Left ventricle myocardium superior (tissue), 1 donor: ENCODE measurements at regions not wholly inside any gene's neighbourhood (a gene's known extent, or its start where the extent isn't known, plus 50 kb on each side); places are given as distances from the start of the nearest gene placed in this dataset.
"Not testable (repeated sequence)": the region's sequence is repeated elsewhere in the genome, so short reads cannot be mapped to it uniquely, and the experiment has no call there.

Experiments used
- ATAC-seq: fragments of 200-7000 bp; cut with Tn5 transposase; one replicate; pipeline ENCODE4 v1.9.1; 2020; ENCODE audit warnings: mild to moderate bottlenecking, moderate library complexity
- DNase-seq: peaks from one replicate; pipeline ENCODE4 v3.0.0-alpha.2; 2020
- intact Hi-C: fragments of 100-400 bp; cut with micrococcal nuclease; formaldehyde crosslinking; loops from one replicate; pipeline ENCODE4 v1.11.0; 2022
- donor health status: DM: no; HTN: yes; CAD: no; lungs with severe emphysema.

DNA sequence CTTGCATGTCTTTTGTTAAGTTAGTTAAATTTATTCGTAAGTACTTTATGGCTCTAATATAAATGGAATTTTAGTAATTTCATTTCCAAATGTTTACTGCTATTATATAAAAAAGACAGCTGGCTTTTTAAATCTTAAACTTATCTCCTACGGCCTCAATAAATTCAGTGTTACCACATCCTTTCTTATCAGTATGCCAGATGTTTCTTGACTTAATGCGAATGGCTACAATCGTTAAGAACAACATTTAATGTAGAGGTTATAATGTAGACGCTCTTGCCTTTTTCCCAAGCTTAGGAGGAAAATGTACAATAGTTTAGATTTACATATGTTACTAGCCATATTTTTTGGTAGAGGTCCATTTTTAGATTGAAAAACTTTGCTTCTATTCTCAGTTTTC, 659.4 kb downstream of the TENT5A start:
- ATAC-seq: no peak
- intact Hi-C loops: no loop called here

DNA sequence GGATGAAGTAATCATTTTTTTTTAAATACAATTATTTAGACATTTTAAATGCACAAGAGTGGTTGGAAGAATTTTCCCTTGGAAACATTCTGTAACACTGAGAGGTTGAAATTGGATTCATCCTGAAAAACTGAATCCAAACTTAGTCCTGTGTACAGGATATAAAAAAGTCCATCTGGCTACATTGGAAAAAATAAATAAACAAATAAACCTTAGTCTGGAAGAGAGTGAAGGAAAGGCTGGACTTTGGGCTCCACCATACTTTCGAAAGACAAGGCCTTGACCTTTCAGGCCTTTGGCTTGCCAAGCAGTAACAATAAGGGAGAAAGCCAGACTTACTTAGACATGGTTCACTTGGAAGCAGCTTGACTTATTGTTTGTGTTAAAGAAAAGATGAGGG, 664.3 kb downstream of the TENT5A start:
- ATAC-seq (peak; percentile 66), DNase-seq (no peak)
- intact Hi-C loops: no loop called here

More for the DNA sequence above, 659.4 kb downstream of the TENT5A start:
- DNase-seq: no peak

DNA sequence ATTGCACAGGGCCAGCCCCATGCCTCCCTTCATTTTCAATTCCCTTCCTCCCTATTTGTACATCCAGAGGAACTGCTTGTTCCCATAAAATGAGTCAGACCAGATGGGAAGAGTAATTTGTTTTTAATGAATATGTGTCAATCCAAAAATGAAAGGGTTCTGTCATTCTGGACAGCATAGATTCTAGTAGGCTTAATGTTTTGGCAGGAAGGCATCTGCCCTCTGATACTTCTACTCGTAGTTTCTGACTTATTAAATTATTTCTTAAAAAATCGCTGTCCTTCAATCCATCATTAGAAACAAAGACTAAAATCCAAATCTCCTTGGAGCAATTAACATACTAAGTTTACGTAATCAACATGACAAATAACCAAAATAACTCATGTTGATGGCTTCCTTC, 665.5 kb downstream of the TENT5A start:
- DNase-seq: no peak
- peak; percentile 58 for ATAC-seq
- intact Hi-C loops: no loop called here

DNA sequence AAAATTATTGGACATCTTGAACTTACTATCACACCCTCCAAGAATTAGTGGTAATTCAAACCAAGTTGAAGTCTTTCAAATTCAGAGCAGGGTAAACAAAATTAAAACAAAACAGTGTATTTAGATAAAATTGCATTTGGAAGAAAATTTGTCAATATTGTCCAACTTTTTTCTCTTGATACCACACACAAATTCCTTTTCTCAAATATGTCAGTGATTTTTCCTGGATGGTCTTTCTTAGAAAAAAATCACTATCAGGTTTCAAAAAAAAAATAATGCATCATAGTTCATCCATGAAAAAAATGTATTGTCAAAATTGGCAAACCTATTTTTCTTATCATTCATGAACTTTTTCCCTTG, 667.1 kb downstream of the TENT5A start:
- DNase-seq (no peak), ATAC-seq (no peak)
- intact Hi-C loops: no loop called here

DNA sequence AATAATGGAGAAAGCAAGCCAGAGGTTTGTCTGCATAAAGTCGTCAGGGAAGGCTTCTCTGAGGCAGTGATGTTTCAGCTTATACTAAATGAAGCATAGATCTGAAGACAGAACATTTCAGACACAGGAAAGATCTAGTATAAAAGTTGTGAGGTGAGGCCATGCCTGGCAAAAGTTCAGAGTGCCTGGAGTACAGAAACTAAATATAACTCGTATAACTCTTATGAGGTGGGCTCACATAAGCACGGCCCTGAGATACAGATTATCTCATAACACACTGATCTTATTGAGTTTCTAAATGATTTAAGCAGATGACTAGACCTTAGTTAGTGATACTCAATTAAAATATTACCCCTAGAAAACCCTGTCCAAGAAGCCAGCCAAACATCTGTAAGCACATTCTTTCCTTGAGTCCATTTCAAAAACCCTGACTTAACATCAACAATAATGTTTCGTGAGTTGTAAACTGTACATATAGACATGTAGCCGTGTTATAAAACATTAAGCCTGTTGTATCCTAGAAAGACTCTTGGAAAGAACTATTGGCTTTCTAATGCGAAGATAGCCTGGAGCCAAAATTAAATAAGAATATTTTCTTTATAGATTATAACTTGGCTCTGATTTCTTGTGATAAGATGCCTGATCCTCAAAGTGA, 667.6 kb downstream of the TENT5A start:
- ATAC-seq: no peak
- intact Hi-C loops: no loop called here

DNA sequence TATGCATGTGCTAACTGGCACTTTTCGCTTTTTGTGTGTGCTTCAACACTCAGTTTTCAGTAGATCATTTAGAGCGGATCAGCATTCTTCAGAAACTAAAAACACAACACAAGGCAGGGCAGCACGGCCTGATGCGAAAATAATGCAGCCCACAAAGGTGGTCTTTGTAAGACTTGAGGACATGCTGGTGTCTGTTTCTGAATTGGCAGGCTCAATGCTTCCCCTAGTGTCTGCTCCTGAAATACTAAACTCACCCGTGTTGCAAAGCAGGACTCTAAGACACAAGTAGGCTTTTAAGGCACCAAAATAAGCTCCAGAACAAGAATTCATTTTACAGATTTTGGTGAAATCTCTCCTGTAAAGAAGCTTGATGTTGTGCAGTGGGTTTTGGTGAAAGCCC, 676.5 kb downstream of the TENT5A start:
- intact Hi-C loops: loop anchor here (10.0 kb wide), 1 partner anchor 1179 kb away; no protein-coding TSS in a partner anchor
- DNase-seq: no peak
- no peak for ATAC-seq

More for the DNA sequence above, 667.6 kb downstream of the TENT5A start:
- DNase-seq: no peak

DNA sequence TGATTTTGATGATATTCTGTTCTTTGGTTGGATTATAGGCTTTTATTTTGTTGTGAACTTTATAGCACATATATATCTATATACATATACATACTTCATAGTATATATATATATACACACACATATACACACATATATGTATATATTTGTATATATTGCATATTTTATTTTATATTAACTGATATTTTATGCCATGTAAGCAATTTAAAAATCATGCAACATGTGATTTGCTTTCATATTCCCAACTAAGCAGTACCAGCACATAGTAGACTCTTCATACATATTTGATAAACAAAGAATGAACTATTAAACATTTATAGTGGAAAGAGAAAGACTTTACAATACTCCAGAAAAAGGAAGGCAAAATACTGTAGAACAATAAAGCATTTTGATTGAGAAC, 679.2 kb downstream of the TENT5A start:
- intact Hi-C loops: loop anchor here (10.0 kb wide), 1 partner anchor 1181 kb away; no protein-coding TSS in a partner anchor
- ATAC-seq: no peak
- DNase-seq: no peak

DNA sequence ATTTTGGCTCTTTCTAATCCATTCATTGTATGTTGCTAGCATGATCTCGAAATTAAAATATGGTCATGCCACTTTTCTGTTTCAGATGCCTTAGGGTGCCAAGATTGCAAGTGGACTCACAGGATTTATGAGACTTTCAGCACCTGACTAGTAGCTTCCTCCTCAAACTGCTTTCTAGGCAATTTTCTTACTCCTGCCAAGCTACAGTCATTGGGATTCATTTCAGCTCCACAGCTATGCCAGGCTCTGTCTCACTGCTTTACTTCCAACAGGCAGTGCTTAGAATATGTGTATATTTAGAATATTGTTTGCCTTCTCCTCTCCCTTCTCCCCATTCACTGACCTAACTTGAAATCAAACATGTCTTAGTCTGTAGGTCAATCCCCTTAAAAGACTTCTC, 681.4 kb downstream of the TENT5A start:
- intact Hi-C loops: loop anchor here (10.0 kb wide), 1 partner anchor 1184 kb away; no protein-coding TSS in a partner anchor
- ATAC-seq: no peak

DNA sequence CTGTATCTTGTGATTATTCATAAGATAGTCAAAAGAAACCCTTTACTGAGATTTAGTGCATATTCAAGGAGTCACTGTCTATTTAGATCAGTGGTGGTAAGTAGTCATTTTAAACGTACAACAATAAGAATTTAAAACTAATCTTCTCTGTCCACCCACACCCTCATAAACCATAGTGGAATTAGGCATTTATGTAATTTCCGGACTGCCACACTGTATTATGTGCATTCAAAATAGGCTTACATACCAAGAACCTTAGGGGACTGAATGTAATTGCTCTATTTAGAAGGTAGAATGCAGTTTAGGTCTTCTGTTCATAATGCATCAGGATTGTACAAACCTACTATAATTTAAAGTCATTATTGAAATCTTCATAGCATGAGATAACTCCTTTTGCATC, 685.4 kb downstream of the TENT5A start:
- ATAC-seq: no peak
- no peak for DNase-seq
- intact Hi-C loops: no loop called here

More for the DNA sequence above, 681.4 kb downstream of the TENT5A start:
- DNase-seq: no peak

DNA sequence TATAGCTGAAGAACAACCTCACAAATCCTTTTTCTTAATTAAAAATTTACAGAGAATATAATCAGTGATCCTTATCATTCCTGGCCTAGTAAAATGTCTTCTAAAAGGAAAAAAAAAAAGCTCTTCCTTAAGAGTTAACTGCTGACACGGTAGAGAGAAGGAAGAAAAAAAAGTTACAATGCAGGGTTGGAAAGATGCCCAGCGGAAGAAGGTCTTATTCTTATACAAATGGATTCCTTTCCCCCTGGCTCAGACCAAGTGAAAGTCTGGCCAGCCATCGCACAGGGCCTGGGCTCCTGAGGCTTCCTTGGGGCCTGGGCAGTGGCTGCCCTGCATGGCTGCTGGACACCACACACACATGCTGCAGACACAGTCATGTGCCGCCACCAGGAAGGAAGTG, 688.6 kb downstream of the TENT5A start:
- DNase-seq: no peak
- intact Hi-C loops: no loop called here
- ATAC-seq: no peak

DNA sequence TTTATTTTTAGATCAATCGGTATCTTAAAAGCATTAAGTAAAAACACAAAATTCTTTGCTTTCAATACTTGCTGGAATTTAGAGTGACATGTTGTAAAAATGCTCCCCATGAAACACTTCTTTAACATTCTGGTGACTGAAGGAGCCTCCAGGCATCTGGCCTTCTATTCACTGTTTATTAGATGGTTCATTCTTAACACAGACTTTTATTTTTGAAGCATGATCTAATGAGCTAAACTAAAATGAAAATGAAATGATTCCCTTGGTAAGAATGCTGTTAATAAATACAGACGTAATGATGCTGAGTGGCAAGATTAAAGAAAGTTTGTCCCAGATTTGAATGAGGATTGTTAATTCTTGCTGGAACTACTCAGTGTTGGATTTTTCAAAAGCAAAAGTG, 698.4 kb downstream of the TENT5A start:
- no peak for ATAC-seq
- DNase-seq: no peak
- intact Hi-C loops: no loop called here

DNA sequence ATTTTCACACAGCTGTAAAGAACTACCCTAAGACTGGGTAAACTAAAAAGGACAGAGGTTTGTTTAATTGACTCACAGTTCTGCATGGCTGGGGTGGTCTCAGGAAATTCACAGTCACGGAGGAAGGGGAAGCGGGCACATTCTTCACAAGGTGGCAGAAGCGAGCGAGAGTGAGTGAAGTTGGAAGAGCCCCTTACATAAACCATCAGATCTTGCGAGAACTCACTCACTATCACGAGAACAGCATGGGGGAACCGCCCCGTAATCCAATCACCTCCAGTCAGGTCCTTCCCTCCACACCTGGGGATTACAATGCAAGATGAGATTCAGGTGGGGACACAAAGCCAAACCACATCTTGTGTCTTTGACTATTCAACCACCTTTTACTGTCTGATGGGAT, 700.5 kb downstream of the TENT5A start:
- ATAC-seq (no peak), DNase-seq (no peak)
- intact Hi-C loops: no loop called here

DNA sequence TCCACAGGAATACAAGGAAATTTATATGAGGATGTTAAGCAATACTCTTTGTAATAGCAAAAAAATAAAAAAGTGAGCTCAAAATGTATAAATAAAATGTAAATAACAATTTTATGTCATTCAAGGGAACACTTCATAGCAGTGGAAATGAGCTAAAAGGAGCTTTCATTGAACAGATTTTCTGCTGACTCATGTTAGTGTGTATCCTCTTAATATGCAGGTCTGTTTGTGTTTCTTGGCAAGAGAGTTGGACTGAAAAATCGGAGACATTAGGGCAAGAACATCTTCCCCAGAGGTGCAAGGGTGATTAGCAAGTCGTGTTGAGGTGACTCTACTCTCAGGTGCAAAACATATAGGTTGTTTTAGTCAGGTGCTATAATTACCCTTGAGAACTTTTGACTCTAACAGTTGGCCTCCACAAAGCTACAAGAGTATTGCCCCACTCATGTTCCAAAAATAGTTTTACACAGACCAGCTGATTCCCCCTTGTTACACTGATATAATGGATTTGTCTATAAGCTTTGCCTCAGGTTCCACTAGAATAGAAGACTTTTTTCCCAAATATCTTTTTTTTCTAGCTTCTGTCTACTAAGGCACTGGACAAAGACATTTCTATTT, 702.9 kb downstream of the TENT5A start:
- DNase-seq: no peak
- ATAC-seq: peak; percentile 53
- intact Hi-C loops: no loop called here

DNA sequence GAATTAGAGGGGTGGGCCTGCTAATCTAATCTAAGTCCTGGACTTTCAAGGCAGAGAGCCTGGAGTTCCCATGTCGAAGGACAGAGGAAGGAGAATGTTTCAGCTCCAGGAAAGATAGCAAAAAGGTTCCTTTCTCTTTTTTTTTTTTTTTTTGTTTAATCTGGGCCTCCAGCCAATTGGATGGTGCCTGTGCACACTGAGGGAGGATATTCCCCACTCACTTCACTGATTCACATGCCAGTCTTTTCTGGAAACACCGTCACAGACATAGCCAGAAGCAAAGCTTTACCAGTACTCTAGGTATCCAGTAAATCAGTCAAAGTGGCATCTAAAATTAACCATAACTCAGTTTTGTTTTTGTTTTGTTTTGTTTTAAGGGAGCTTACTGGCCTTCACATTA, 721.1 kb downstream of the TENT5A start:
- intact Hi-C loops: no loop called here
- peak; percentile 50 for ATAC-seq
- no peak for DNase-seq

DNA sequence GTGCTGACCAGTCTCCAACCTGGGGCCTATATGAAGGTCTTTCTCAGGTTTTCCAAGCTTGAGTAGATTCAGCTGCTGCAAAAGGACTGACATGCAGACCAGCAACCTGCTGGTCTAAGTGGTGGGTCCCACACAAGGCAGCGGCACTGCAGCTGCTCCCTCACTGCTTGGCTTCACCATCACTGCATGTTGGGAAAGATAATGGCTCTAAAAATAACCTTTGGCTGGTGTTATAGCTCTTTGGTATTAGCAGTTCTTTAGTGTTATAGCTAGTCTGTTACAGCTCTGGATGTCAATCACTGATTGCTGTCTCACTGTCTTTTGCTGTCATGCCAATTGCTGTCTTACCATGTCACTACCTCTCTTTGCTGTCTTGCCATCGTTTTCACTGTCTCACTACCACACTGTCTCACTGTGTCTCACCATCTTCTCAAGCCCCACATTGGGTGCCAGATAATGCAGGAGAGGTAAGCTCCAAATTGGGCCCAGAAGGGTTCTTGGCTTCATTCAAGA, 726.4 kb downstream of the TENT5A start:
- DNase-seq (no peak), ATAC-seq (no peak)
- intact Hi-C loops: no loop called here

DNA sequence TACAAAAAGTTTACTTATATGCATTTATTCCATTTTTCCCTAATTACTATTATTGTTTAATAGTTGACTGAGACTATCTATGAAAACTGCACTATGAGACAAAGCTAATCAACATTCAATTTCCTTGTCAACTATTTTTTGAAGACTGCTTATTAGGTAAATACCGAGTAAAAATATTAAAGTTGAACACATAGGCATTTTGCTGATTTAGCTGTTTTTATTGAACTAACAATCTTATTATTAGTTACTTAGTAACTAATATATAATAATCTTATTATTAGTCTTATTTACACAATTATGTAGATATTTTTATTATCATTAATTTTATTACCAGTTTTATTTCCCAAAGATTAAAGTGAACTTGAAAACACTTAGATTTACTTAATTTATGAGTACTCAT, 728.8 kb downstream of the TENT5A start:
- ATAC-seq (no peak), DNase-seq (no peak)
- intact Hi-C loops: no loop called here

DNA sequence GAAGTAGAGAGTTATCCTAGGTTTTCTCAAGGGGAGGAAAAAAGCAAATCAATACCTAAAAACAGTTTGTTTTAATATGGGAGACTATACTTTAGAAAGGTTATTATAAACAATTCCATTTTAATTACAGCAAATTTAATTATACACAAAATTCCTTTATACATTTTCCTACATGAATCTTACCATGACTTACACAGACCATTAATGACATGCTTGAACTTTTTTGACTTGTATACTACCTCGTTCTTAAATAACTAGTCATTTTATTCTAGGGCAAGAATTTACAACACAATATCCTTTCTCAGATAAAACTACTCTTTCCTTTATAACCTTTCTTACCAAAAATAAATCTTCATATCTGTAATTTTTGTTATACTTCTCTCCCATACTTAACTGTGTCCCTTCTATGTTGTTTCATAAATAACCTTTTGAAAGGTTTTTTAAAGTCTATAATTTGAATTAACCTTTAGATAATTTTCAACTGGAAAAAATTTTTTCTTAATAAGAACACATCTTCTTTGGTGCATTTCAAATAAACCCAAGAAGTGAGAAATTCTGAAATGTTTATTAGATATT, 729.4 kb downstream of the TENT5A start:
- ATAC-seq (no peak), DNase-seq (no peak)
- intact Hi-C loops: no loop called here

DNA sequence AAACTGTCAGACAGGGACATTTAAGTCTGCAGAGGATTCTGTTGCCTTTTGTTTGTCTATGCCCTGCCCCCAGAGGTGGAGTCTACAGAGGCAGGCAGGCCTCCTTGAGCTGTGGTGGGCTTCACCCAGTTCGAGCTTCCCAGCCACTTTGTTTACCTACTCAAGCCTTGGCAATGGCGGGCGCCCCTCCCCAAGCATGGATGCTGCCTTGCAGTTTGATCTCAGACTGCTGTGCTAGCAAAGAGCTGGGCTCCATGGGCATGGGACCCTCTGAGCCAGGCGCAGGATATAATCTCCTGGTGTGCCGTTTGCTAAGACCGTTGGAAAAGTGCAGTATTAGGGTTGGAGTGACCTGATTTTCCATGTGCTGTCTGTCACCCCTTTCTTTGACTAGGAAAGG, 734.9 kb downstream of the TENT5A start:
- DNase-seq, ATAC-seq, intact Hi-C loops: not testable (repeated sequence)

DNA sequence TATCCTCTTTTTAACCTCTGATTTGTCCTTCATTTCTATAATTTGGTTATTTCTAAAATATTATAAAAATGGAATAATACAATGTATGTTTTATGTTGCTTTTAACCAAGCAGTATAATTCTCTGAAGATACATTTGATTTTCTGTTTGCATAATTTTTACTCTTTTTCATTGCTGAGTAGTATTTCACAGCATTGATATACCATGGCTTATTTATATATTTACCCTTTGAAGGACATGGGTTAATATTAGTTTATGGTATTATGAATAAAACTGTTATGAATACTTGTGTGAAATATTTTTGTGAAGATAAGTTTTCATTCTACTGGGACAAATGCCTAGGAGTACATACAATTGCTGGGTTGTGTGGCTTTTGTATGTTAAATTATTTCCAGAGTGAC, 748.6 kb downstream of the TENT5A start:
- no peak for DNase-seq
- intact Hi-C loops: no loop called here
- ATAC-seq: no peak

DNA sequence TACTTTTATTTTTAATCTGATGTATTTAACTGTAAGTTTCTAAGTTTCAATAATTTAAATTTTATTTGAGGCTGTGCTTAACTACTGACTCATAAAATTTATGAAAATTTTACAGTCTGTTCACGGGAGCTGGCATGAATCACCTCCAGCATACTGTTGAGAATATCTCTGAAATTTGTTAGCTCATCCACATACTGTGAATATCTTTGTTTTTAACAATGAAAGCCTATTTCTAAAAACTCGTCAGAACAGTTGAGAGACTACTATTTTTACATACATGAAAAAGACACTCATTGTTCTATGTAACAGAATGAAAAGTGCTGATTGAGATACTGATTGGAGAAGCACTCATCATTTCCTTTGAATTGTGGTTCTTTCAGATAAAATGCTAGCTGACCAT, 749.3 kb downstream of the TENT5A start:
- intact Hi-C loops: no loop called here

DNA sequence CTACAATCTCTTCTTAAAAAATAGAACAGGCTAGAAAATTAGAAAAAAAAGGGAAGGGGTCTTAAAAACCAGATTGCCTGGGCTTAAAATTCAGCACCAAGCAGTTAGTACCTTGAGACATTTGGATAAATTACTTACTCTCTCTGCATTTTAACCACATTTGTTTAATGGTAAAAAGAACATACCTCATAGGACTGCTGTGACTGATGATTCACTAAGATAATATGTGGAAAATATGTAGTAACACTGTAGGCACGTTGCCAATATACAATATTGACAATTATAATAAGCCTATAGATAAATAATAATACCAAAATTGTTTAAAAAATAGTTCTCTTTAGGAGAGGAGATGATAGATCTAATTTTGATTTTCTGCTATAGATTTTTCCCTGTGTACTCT, 750.4 kb downstream of the TENT5A start:
- DNase-seq (no peak), ATAC-seq (no peak)
- intact Hi-C loops: no loop called here

More for the DNA sequence above, 749.3 kb downstream of the TENT5A start:
- ATAC-seq (no peak), DNase-seq (no peak)
